Embryonic facial prominence (tissue), 1 donor: ENCODE measurements at regions not wholly inside any gene's neighbourhood (a gene's known extent, or its start where the extent isn't known, plus 50 kb on each side); places are given as distances from the start of the nearest gene placed in this dataset.

ENCODE experiments used
- DNase-seq: peaks from one replicate; pipeline ENCODE4 v3.0.0-alpha.2; 2016; ENCODE audit errors: extremely low spot score

DNA sequence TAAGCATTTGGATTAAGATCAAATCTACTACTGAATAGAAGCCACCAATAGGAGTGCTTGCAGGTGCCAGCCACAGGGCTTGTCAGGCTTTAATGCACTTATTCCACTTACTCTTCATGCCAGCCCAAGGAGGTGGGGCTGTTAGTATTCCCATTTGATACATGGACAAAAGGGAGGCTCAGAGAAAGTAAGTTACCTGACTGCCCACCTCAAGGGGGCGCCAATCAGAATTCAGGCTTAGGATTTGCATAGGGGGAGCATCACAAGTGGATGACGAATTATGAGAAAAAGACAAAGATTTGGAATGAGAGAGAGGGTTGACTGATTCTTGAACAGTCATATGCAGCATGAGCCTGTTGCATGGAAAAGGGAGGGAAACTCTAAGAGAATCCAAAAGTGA lies 188.4 kb upstream of the TSHZ2 start:
- DNase-seq, result no peak

DNA sequence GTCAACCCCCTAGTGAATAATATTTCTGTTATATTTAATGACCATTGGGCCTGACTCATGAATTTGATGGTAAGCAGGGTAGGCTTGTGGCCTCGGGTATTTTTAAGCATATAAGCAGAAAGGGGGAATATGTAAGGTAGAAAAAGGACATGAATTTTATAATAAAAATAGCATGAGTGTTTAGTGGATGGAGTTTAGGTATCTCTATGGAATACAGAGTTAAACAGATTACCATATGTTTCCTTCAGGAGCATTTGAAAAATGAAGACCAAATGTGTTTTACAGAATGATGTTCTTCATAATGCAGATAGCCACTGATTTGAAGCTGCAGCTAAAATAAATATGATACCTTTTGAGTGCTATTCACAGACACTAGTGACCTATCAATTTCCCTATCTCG lies 191.7 kb upstream of the TSHZ2 start:
- no peak for DNase-seq

DNA sequence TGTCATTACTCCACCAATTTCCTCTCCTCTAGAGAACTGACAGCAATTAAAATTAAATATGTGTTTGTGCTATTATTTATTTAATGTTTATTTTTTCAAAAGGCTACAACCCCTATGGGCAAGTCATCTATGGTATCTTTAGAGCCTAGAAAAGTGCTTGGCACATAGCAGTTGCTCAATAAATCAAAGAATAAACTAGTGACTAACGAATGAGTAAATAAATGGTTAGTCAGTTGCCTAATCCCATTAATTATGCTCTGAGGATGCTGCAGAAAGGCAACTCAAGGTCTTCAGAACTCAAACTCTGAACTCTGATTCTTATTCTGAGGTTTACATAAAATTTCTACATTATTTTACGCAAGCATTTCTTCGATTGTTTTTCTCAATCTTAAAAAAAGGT lies 193.0 kb upstream of the TSHZ2 start:
- DNase-seq, result no peak

DNA sequence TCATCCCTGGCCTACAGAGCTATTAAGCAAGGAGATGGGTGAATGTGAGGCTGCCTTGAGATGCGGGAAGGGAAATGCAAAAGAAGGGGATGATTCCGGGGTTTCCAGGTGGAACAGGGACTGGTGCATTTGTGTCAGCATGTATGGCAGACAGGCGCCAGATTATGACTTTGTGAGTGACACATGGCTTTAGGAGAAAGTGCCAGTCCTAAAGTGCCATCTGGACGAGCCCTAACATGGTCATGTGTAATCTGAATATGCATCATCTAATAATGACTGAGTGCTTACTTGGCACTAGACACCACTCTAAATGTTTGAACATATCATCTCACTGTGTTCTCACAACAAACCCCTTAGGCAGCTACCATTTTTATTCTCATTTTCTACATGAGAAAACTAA lies 195.0 kb upstream of the TSHZ2 start:
- DNase-seq, result no peak

DNA sequence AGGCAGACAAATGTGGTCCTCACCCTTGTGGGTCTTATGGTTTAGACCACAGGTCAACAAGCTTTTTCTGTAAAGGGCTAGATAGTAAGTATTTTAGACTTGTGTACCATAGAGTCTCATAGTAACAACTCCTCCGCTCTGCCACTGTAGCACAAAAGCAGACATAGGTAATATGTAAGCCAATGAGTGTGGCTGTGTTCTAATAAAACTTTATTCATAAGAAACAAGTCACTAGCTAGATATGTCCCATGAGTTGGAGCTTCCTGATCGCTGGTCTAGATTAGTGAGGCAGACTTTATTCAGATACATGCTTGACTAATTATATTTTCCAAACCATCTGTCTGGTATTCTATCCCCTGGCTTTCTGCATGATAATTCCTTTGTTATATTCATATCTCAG lies 196.4 kb upstream of the TSHZ2 start:
- no peak for DNase-seq

DNA sequence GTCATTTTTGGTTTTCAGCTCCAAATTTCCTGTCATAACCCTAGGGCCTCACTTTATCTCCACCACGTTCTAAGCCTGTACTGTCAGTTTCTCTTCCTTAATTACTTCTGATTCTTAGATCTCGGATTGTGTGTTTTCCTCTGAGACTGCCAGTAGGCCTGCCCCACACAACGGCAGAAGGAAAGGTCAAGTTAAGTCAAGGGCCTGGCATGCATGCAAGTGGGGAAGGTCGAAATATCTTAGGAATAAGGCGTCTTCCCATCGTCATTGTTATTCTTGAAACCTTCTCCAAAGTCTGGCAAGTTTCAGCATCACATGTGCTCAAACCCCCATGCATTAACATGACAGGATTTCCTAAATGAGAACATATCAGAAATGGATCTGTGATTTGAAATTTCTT lies 203.5 kb upstream of the TSHZ2 start:
- no peak for DNase-seq

DNA sequence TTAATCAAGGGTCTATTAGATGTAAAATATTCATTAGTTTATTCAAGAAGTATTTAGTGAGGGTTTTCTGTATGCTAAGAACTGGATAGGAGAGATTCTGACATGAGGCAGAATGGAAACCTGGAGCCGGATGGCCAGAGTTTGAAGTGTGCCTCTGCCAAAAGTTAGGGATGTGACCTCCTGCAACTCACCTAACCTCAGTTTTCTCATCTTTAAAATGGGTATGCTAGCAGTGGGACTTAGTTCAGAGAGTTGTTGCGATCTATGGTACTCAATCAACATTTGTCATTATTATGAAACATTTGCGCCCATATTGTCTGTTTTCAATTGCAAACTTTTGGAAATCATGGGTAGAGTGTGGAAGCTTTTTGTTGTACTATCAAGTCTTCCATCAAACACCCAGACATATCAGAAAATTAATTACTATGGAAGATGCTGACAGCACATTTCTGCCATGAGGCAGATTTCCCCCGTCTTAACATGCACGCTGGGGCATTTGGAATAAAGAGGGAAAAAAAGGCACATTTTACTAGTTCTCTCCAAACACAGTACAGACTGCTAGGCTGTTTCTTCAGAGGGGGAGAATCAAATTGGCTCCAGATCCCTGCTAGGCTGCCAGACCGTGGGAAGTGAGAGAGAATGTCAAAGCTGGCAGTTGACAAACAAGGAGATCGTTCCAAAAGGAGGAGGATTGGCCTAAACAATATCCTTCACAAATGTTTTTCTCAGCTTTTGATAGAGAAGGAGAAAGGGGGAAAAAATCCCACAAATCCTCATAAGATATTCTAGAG lies 205.3 kb upstream of the TSHZ2 start:
- no peak for DNase-seq

DNA sequence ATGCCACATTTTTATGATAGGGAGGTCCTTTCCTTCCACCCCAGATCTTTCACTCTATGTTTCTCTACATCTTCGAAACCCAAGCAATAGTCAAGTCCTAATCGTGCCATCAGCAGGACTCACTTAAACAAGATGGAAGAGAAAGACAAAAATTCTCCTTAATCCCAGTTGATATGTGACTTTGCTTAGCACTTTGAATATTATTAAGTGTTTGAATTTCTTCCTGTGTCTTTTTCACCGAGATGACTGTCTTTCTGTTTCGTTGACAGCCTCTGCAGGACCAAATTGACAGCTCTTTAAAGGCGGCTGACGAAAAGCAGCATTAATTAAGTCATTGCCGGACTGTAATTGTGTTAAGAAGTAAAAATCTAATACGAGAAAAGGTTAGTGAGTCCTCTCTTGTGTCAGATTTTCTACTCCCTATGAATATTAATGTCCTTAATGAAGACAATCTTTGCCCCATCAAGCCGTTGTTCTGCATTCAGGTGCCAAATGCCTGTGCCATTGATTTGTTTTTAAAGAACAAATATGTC lies 208.8 kb upstream of the TSHZ2 start:
- DNase-seq, result no peak

DNA sequence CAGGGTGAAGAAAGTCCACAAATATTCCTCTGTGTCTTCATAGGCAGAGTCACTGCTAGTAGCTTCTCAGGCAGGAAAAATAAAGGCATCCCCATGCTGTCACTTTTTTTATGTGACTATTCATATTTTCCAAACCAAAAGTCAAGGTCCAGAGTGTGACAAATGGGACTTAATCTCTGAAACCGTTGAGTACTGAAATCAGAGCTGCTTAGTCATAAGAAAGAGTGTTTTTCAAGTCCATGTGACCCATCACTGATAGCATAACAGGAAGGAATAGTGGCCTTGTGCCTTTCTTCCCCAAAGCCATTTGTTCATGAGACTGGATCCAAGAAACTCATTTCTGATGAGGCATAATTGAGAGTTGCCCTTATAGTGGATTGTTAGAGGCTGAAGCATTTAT lies 210.3 kb upstream of the TSHZ2 start:
- no peak for DNase-seq

DNA sequence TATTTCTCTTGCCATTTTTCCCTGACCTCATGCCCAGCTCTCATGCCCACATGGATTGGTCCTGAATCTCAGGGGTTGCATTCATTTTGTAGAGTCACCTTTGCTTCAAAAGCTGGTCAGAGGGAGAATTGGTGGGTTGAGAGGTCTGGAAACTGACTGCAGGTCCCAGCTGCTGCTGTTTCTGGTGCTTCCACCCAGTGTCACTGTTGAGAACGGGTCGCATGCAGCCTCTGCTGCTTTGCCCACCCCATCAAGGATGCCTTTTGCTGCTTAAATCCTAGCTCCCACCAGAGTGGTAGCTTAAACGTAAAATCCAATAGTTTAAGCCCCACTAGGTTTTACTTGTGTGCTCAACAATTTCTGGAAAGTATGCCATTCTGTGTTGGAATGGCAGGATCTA lies 211.4 kb upstream of the TSHZ2 start:
- DNase-seq, result no peak

DNA sequence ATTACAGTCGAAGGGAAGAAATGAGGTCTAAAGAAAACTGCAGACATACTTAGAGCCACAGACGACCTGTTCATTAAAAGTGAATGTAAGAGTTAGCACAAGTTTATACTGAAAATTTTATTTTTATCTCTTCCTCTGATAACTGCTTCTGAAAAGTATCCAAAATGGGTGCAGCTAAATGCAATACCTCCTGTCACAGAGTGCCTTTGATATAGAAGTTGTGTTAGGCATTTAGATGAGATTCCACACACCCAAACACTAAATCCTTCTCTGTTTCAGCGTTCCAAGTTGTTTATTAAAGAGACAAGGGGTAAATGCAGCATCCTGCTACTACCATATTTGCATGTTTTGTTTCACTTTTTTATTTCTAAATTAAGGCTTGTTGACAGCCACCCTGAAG lies 214.7 kb upstream of the TSHZ2 start:
- DNase-seq, result no peak

DNA sequence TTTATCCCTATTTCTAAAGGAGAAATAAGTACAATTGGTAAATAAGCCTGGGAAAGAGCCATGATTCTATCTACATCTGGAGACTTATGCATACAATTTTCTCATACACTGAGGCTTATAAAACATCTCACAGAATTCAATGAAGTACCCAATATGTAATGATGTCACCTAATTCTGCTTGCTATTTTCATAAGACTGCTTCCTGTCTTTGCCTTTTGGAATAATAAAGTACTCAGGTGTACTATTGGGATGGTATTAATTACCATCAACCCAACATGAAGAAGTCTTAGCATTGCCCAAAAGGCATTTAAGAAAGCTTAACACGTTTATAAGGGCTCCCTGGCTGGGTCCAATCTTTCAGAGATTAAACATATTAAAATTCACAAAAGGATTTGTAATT lies 216.4 kb upstream of the TSHZ2 start:
- DNase-seq, result no peak

DNA sequence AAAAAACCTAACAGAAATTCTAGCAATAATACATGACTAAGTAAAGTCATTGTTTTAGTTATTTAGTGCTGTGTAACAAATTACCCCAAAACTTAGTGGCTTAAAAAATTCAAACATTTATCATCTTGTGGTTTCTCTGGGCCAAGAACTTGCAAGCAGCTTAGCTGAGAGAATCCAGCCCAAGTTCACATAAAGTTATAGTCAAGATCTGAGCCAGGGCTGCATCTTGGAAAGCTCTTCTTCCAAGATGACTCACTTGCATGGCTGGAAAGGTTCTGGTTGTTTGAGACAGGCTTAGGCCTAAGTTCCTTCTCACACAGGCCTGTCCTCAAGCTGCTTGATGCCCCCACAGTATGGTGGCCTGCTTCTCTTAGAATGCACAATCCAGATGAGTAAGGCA lies 217.8 kb upstream of the TSHZ2 start:
- no peak for DNase-seq

DNA sequence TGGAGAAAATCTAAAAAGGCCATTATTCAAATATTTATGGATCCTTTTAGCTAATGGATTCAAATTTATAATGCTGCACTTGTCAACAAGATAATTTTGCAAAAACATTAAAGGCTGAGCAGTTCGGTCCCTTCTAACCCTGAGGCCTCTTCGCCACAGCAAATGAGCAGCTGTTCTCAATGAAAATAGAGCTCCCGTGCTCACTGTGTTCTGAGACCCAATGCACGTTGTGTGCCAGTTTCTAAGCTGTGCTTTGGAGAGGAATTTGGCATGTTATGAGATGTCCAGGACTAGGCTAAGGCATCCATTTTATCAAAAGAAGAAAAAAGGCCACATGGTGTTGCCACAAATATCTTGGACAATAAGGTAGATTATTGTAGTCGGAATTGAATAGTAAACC lies 220.1 kb upstream of the TSHZ2 start:
- no peak for DNase-seq

DNA sequence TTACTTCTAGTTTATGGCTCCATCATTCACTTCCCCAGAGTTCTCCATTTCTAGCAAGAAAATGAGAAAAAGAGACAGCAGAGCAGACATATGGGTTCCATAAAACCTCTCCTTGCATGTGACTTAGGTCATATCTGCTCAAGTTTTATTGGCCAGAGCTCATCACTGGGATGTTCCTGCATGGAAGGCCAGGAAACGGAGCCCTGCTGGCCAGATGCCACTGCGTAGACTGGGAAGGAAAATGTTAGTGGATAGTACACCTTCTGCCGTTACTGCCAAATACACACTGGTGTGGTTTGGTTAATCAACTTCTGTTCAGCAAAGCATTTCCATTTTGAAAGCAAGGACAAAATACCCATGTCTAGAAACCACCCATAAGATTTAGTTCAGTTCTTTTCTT lies 220.6 kb upstream of the TSHZ2 start:
- DNase-seq, result no peak

DNA sequence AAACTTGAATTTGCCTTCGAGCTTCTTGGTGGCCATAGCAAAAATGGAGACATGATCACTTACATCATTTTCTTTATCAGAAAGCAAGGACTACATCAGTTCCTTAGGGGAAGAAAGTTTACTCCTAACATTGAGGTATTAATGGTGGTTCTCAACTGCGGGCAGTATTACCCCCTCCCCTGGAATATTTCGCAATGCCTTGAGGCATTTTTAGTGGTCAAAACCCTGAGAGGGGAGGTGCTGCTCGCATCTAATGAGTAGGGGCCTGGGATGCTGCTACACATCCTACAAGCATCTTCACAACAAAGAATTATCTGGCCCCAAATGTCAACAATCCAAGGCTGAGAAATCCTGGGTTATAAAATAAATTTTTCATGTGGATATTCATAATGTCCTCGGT lies 222.2 kb upstream of the TSHZ2 start:
- DNase-seq, result no peak

DNA sequence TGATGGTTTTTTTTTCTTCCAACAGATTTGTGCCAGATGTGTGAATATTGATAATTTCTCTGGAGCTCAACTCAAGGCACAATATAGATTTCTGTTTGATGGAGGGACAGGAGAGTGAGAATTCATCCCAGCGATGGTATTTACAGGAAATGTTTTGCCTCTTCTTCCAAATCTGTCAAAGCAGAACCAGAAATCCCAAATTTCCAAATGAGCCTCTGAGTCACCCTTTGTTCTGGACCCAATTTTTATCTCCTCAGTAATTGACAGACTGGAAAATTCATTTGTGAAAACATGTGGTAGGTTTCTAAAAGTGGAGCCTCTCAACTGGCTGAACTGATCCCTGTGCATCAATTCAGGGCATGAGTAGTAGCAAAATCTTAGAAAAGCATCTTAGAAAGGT lies 223.2 kb upstream of the TSHZ2 start:
- no peak for DNase-seq

DNA sequence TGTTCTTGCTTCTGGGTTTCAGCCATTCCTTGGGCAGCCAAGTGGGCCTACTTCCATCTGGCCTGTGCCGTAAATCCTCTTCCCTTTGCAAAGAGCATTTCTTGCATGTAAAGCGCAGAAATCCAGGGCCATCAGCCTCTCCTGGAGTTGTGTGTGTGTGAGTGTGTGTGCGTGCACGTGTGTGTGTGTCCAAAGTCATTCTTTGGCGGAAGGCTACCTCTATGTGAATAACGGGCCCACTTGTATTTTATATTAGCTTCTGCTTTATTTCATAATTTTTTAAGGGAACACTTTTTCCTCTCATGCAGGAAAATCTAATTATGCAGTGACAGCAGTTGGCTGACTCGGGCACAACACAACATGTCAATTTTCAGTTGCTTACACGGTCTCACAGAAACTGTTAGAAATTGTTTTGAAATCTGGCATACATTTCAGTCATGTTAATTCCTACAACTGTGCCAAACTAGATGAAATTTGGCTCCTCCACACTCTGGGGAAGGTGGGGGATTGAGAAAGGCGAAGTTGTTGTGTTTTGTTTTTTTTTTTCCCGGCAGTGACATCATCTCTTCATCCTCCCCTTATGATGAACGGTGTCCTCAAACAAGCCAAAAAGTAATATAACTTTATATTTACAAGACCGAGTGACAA lies 223.7 kb upstream of the TSHZ2 start:
- no peak for DNase-seq

DNA sequence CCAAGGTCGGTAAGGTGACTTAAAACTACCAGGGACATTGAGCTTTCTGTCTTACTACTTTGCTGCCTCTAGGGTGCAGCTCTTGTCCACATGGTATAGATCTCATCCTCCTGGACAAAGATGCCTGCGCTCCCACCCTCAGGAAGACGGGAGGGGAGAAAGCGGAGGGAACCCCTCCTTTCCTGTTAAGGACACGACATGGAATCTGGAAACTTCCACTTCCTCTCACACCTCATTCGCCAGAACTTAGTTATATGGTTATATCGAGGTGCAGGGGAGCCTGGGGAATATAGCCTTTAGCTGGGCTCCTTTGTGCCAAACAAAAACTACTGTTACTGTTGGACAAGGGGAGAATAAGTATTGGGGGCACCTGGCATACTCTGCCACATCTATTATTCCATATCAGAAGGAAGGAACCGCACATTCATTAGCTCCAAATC lies 224.3 kb upstream of the TSHZ2 start:
- DNase-seq, result no peak

DNA sequence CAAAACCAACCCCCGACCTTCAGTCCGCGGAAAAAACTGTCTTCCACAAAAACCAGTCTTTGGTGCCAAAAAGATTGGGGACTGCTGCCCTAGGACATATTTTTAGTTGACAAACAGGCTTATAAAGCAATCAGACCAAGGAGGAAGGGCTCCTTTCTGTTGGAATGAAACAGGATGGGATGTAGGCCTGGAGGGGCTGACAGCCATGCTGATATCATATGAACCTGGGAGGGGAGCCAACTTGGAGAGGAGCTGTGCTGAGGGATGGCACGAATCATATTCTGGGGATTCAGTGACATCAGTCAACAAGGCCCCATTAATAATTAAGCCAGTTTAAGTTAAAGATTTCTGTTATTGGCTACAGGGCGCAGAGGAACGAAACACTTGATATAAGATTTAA lies 225.4 kb upstream of the TSHZ2 start:
- DNase-seq, result no peak

DNA sequence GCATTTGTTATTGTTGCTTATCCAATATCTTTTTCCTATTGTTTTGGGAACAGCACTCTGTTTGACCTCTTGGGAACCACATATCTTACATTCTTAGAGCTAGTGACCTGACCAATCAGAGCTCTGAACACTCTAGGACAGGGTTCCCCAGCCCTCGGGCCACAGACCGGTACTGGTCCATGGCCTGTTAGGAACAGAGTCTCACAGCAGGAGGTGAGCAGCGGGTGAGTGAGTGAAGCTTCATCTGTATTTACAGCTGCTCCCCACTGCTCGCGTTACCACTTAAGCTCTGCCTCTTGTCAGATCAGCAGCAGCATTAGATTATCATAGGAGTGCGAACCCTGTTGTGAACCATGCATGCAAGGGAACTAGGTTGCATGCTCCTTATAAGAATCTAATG lies 226.0 kb upstream of the TSHZ2 start:
- DNase-seq, result no peak

DNA sequence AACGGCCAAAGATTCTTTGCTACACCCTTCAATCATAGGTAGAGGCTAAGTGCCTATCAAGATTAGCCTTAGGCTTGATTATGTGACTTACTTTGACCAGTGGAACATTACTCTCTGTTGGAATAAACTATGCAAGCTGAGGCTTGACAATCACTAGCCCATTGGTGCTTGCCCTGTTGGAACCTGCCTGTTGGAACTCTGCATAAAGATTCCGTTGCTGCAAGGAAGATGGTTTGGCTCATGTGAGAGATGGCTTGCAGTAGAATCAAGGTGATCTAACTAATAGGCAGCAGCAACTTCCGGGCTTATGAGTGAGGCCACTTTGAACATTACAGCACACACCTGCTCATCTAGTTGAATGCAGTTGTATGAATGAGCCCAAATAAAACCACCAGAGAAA lies 227.7 kb upstream of the TSHZ2 start:
- no peak for DNase-seq

DNA sequence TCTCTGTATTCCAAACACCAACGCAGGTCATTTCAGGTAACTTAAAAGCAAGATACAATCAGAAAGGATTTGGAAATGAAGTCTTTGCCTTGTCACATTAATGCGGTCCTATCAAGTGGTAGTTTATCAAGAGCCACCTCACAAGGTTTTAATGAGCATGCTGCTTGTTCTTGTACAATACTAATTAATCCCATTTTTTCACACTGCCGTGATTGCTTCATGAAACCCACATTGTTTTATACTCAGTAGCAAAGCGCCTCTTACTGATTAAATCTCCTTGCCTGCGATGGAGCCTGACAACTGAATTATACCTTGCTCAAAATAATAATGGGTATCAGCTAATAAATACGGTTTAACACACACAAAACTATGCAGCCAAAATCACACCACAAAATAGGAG lies 234.1 kb upstream of the TSHZ2 start:
- DNase-seq, result no peak

DNA sequence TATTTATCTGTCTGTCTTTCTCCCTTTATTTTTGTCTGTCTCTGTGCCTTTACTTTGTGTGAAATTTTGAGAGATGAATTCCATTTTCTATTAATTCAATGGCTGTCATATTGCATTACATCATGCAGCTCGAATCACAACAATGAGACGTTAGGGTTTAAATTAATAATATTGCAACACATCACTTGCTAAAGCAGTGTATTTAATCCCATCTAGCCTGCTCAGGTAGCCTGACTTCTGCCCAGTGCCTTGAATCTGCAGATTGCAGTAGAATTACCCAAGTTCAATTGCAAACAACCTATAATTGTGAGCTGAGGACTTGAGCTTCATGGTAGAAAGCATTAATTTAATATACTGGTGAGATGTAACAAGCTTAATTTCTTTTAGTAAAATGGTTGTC lies 235.7 kb upstream of the TSHZ2 start:
- no peak for DNase-seq
